ENCODE measurements at regions not wholly inside any gene's neighbourhood (a gene's known extent, or its start where the extent isn't known, plus 50 kb on each side); places are given as distances from the start of the nearest gene placed in this dataset.
"Not testable (repeated sequence)": the region's sequence is repeated elsewhere in the genome, so short reads cannot be mapped to it uniquely, and the experiment has no call there.

DNA sequence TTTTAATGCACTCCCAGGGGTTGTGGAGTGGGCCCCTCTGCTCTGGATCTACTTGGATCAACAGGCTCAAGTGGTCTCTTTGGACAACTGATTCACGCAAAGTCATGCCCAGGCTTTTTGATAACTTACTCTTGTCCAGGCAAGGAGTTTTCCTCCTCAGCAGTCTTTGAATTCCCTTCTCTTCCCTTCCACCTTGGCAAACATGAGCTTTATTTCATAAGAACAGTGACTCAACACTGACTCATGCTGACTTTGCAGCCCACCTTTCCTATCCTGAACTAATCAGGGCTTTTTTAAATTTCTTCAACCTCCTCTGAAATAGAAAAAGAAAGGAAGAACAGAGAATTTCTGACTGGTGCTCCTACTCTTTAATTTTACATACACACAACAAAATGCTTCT, 132.1 kb upstream of the LDB2 start:
- peak; percentile 96 for DNase-seq (ENCODE audit: low read depth)
- no peak overlapping the region for H3K4me3 ChIP-seq (ENCODE audit: low read depth, low read length)
- TF ChIP-seq, protein P1, sequence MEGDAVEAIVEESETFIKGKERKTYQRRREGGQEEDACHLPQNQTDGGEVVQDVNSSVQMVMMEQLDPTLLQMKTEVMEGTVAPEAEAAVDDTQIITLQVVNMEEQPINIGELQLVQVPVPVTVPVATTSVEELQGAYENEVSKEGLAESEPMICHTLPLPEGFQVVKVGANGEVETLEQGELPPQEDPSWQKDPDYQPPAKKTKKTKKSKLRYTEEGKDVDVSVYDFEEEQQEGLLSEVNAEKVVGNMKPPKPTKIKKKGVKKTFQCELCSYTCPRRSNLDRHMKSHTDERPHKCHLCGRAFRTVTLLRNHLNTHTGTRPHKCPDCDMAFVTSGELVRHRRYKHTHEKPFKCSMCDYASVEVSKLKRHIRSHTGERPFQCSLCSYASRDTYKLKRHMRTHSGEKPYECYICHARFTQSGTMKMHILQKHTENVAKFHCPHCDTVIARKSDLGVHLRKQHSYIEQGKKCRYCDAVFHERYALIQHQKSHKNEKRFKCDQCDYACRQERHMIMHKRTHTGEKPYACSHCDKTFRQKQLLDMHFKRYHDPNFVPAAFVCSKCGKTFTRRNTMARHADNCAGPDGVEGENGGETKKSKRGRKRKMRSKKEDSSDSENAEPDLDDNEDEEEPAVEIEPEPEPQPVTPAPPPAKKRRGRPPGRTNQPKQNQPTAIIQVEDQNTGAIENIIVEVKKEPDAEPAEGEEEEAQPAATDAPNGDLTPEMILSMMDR (IDR thresholded peaks at IDR 0.05; ENCODE audit: insufficient read depth, low read length), result no peak

DNA sequence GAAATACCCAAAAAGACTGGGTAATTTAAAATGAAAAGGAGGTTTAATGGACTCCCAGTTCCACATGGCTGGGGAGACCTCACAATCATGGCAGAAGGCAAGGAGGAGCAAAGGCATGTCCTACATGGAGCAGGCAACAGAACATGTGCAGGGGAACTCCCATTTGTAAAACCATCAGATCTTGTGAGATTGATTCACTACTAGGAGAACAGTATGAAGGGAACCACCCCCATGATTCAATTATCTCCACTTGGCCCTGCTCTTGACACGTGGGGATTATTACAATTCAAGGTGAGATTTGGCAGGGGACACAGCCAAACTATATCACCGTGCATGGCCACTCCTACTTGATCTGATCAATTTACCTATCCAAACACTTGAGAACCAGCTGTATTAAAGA, 131.5 kb upstream of the LDB2 start:
- no peak for DNase-seq (ENCODE audit: low read depth)
- TF ChIP-seq, protein P1 (IDR thresholded peaks at IDR 0.05; ENCODE audit: insufficient read depth, low read length), result no peak
- no peak overlapping the region for H3K4me3 ChIP-seq (ENCODE audit: low read depth, low read length)

DNA sequence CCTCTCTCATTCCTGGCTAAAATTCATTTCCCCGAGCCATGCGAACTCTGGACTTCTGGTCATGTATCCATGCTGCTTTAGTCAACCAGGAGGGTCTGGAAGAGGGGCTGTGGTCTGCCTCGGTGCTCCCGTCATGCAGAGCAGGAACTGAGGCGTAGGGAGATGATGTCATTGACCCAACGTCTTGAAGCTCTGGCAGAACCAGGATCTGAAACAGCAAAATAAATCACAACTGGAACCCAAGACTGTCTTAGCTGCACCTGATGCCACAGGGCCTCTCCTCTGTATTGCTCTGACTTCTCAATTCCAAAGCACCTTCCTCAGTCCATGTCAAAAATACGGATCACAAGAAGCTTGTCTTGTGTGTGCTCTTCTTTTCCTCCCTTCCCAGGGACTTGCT, 131.0 kb upstream of the LDB2 start:
- H3K4me3 ChIP-seq (ENCODE audit: low read depth, low read length), result no peak overlapping the region
- no peak for DNase-seq (ENCODE audit: low read depth)
- TF ChIP-seq, protein P1 (IDR thresholded peaks at IDR 0.05; ENCODE audit: insufficient read depth, low read length), result no peak

DNA sequence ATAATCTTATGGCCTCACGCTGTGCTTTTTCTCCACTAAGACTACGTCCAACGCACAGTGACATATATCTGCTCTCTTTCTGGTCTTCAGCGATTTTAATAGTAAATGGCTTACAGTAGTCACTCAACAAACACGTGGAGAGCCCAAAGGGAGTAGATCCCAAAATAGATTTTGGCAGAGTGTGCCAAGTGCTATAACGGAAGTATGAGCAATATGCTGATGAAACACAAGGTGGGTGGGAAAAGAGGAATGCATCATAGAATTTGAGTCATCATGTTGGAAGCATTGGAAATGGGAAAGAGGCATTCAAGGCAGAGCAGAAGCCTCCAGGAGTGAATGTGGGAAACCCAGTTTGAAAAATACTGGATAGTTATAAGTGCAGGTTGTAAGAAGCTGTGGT, 129.1 kb upstream of the LDB2 start:
- TF ChIP-seq, protein P1 (IDR thresholded peaks at IDR 0.05; ENCODE audit: insufficient read depth, low read length), result no peak
- no peak overlapping the region for H3K4me3 ChIP-seq (ENCODE audit: low read depth, low read length)
- DNase-seq (ENCODE audit: low read depth), result peak; percentile 99

DNA sequence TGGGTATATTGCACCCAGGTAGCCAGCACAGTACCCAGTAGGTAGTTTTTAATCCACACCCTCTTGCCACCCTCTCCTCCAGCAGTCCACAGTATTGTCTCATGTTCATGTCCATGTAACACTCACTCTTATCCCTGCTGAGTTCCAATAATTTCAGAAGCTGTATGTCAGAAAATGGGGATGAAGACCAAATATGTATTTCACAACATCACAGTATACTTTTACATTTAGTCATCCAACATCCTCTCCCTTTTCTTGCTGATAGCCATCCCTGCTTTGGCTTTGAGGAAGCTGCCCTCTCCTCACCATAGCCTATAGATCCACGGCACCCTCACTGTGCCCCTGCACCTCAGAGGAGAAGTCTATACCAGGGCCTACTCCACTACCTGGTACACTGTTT, 126.0 kb upstream of the LDB2 start:
- TF ChIP-seq, protein P1 (IDR thresholded peaks at IDR 0.05; ENCODE audit: insufficient read depth, low read length), result no peak
- H3K4me3 ChIP-seq (ENCODE audit: low read depth, low read length), result no peak overlapping the region
- peak; percentile 43 for DNase-seq (ENCODE audit: low read depth)

DNA sequence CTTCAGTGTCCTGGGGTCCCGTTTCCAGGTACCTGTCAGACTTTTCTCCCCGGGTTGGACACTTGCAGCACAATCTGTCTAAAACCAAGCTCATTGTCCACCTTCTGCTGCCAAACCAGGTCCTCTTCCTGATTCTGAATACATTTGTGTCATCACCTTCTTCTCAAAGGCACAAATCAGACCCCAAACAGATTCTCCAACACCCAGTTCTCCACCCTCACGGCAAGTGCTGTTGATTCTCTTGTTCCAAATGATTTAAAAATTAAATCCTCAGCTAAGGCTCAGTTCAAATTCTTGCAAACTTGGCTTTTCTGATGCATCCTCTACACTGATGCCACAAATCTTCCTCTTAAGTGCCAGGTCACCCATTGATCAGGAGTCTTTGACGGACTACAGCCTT, 122.5 kb upstream of the LDB2 start:
- TF ChIP-seq, protein P1 (IDR thresholded peaks at IDR 0.05; ENCODE audit: insufficient read depth, low read length), result no peak
- DNase-seq (ENCODE audit: low read depth), result no peak
- no peak overlapping the region for H3K4me3 ChIP-seq (ENCODE audit: low read depth, low read length)

DNA sequence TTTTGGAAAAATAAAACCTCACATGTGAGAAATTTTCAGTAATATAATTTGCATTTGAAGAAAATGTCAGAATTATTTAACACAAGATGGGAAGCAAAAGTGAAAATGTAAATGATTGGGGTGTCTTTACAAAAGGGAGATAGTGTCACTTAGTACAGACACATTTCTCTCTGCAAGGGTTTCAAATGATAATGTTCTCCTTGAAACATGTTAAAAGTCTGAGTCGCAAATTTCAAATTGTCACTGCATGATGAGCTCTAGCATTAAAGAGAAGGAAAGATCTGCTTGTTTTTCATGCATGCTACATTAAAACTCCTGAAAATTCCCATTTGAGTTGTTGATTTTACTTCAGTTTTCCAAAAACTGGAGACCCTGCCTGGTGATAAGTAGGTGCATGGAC, 122.0 kb upstream of the LDB2 start:
- H3K4me3 ChIP-seq (ENCODE audit: low read depth, low read length), result no peak overlapping the region
- no peak for DNase-seq (ENCODE audit: low read depth)
- TF ChIP-seq, protein P1 (IDR thresholded peaks at IDR 0.05; ENCODE audit: insufficient read depth, low read length), result no peak

DNA sequence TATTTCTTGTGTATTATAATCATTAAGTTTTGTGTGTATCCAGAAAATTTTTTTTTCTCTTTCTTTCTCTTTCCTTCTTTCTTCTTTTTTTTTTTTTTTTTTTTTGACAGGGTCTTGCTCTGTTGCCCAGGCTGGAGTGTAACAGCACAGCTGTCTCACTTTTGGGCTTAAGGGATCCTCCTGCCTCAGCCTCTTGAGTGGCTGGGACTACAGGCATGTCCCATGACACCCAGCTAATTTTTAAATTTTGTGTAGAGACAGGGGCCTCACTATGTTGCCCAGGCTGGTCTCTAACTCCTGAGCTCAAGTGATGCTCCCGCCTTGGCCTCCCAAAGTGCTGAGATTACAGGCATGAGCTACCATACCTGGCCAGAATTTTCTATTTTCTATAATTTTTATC, 120.2 kb upstream of the LDB2 start:
- H3K4me3 ChIP-seq (ENCODE audit: low read depth, low read length); DNase-seq (ENCODE audit: low read depth): not testable (repeated sequence)
